Erythroblast (primary cell): ENCODE measurements at regions not wholly inside any gene's neighbourhood (a gene's known extent, or its start where the extent isn't known, plus 50 kb on each side); places are given as distances from the start of the nearest gene placed in this dataset.

ENCODE experiments used
- GATA1 ChIP-seq: IDR thresholded peaks from 2 replicates; pipeline ENCODE4 v1.6.1; 2011; ENCODE audit warnings: low read depth, mild to moderate bottlenecking, control low read depth, low read length, moderate library complexity
- POLR2A ChIP-seq: IDR thresholded peaks from 2 replicates; pipeline ENCODE4 v1.6.1; 2011; ENCODE audit warnings: mild to moderate bottlenecking, low read length

GRCh38 chr4:174010547-174010946 lies 272.9 kb downstream of the FBXO8 start:
- no peak for TF ChIP-seq POLR2A
- TF ChIP-seq GATA1 = no peak
